OCI-LY7 (cell line): ENCODE measurements at regions not wholly inside any gene's neighbourhood (a gene's known extent, or its start where the extent isn't known, plus 50 kb on each side); places are given as distances from the start of the nearest gene placed in this dataset.

Source experiments
- BruUV-seq: library from RNA; stranded (reverse); fragments of 400-500 nt; replicated peaks from 2 replicates; lab custom pipeline; 2021; lab: Mats Ljungman, UMichigan
- CTCF ChIA-PET: fragments of 300-600 bp; sonication (Branson Sonifier 250); formaldehyde crosslinking; loops from one replicate; lab custom pipeline; 2022; ENCODE audit warnings: antibody characterized with exemption; ENCODE audit not compliant: unreplicated experiment; lab: Charles Lee
- POLR2A ChIA-PET: fragments of 300-600 bp; sonication (Branson Sonifier 250); formaldehyde crosslinking; loops from one replicate; lab custom pipeline; 2022; ENCODE audit warnings: antibody characterized with exemption; lab: Charles Lee
- DNase-seq: peaks from one replicate; pipeline ENCODE4 v3.0.0-alpha.2; 2015; ENCODE audit warnings: low spot score
- H2AFZ ChIP-seq: fragments of 200-600 bp; sonication (generic), shearing (Covaris generic); 2 replicates; pipeline ENCODE4 v1.6.1; 2014; ENCODE audit warnings: mild to moderate bottlenecking, antibody characterized with exemption, low read length, moderate library complexity
- H3K27ac ChIP-seq: fragments of 200-600 bp; sonication (generic); 2 replicates; pipeline ENCODE4 v1.5.1; 2014; ENCODE audit warnings: mixed run types, low read depth, mild to moderate bottlenecking, moderate library complexity, low read length, inconsistent platforms; ENCODE audit not compliant: poor library complexity, severe bottlenecking
- H3K36me3 ChIP-seq: fragments of 200-600 bp; sonication (generic); 2 replicates; pipeline ENCODE4 v1.6.1; 2014; ENCODE audit warnings: mild to moderate bottlenecking, antibody characterized with exemption, low read length, moderate library complexity, mixed read lengths; ENCODE audit not compliant: insufficient read depth
- H3K4me1 ChIP-seq: fragments of 200-600 bp; sonication (generic); 2 replicates; pipeline ENCODE4 v1.5.1; 2014; ENCODE audit warnings: mild to moderate bottlenecking, low read length; ENCODE audit not compliant: insufficient read depth, poor library complexity, severe bottlenecking
- H3K4me2 ChIP-seq: fragments of 200-600 bp; sonication (generic); 2 replicates; pipeline ENCODE4 v1.6.1; 2014; ENCODE audit warnings: mild to moderate bottlenecking, low read length
- H3K4me3 ChIP-seq: fragments of 200-600 bp; sonication (generic); 2 replicates; pipeline ENCODE4 v1.5.1; 2014; ENCODE audit warnings: mild to moderate bottlenecking, low read depth, low read length; ENCODE audit not compliant: poor library complexity, severe bottlenecking
- H3K79me2 ChIP-seq: fragments of 200-600 bp; sonication (generic); 2 replicates; pipeline ENCODE4 v1.6.1; 2016; ENCODE audit warnings: low read depth, mild to moderate bottlenecking, low read length, moderate library complexity, mixed read lengths; ENCODE audit not compliant: insufficient read depth
- H3K9me2 ChIP-seq: fragments of 200-600 bp; sonication (generic); 2 replicates; pipeline ENCODE4 v1.6.1; 2016; ENCODE audit warnings: mild to moderate bottlenecking, low read length, mixed read lengths; ENCODE audit not compliant: insufficient read depth
- H3K9me3 ChIP-seq: fragments of 200-600 bp; sonication (generic); 2 replicates; pipeline ENCODE4 v1.6.1; 2014; ENCODE audit warnings: mild to moderate bottlenecking, mixed run types, low read length, mixed read lengths
- H4K20me1 ChIP-seq: fragments of 200-600 bp; sonication (generic); 2 replicates; pipeline ENCODE4 v1.6.1; 2014; ENCODE audit warnings: mild to moderate bottlenecking, antibody characterized with exemption, low read length, moderate library complexity, mixed read lengths; ENCODE audit not compliant: insufficient read depth
- CTCF ChIP-seq: fragments of 200-600 bp; sonication (generic); conservative IDR thresholded peaks from 2 replicates; pipeline ENCODE4 v1.5.1; 2014; ENCODE audit warnings: mild to moderate bottlenecking, antibody characterized with exemption, low read length, moderate library complexity, mixed read lengths
- EZH2phosphoT487 ChIP-seq: fragments of 200-600 bp; sonication (generic); IDR thresholded peaks from 2 replicates; pipeline ENCODE4 v1.6.1; 2018; ENCODE audit warnings: low read depth, borderline replicate concordance, mild to moderate bottlenecking, mixed run types, antibody characterized with exemption, low read length, moderate library complexity, mixed read lengths
- intact Hi-C: fragments of 100-400 bp; cut with micrococcal nuclease; formaldehyde crosslinking; loops from one replicate; pipeline ENCODE4 v1.10.0; 2022; ENCODE audit not compliant: unreplicated experiment

- TF ChIP-seq CTCF: no peak
- TF ChIP-seq EZH2phosphoT487: no peak
- H3K4me1 ChIP-seq: no peaks in the 10 kb centered on the region
- DNase-seq: no peak
- ChIA-PET CTCF (no interaction called here), POLR2A (interaction anchor here (1.0 to 1.8 kb wide), 2 partner anchors 31 to 289 kb away, joined by 3 read pairs; no protein-coding TSS in a partner anchor)
- H3K9me2 ChIP-seq: no peaks in the 10 kb centered on the region
- no peak overlapping the region for H3K27ac ChIP-seq
- H3K4me3 ChIP-seq: no peak overlapping the region
- no peaks in the 10 kb centered on the region for H3K9me3 ChIP-seq
- no peak overlapping the region for H3K4me2 ChIP-seq
- intact Hi-C loops: no loop called here
- no TSS peak for BruUV-seq
- no peak overlapping the region for H2AFZ ChIP-seq
- no peaks in the 10 kb centered on the region for H3K79me2 ChIP-seq
- no peaks in the 10 kb centered on the region for H4K20me1 ChIP-seq
- H3K36me3 ChIP-seq: no peaks in the 10 kb centered on the region
Measured at GRCh38 chr14:97625477-97625876, 828.3 kb downstream of the VRK1 start.

- H3K79me2 ChIP-seq: no peaks in the 10 kb centered on the region
- intact Hi-C loops: no loop called here
- ChIA-PET POLR2A (interaction anchor here (1.8 kb wide), 1 partner anchor 31 kb away, joined by 3 read pairs; no protein-coding TSS in a partner anchor), CTCF (no interaction called here)
- H3K9me3 ChIP-seq: no peaks in the 10 kb centered on the region
- no peaks in the 10 kb centered on the region for H3K9me2 ChIP-seq
- H3K4me1 ChIP-seq: no peaks in the 10 kb centered on the region
- no peak overlapping the region for H3K27ac ChIP-seq
- no peaks in the 10 kb centered on the region for H4K20me1 ChIP-seq
- no TSS peak for BruUV-seq
- H2AFZ ChIP-seq: no peak overlapping the region
- no peak overlapping the region for H3K4me3 ChIP-seq
- no peak for TF ChIP-seq EZH2phosphoT487
- DNase-seq: no peak
- no peaks in the 10 kb centered on the region for H3K36me3 ChIP-seq
- no peak overlapping the region for H3K4me2 ChIP-seq
Measured at GRCh38 chr14:97626088-97626487, 828.9 kb downstream of the VRK1 start.

- no peak for DNase-seq
- no peaks in the 10 kb centered on the region for H3K79me2 ChIP-seq
- no peaks in the 10 kb centered on the region for H4K20me1 ChIP-seq
- H3K4me2 ChIP-seq: no peak overlapping the region
- H3K9me2 ChIP-seq: no peaks in the 10 kb centered on the region
- H3K9me3 ChIP-seq: no peaks in the 10 kb centered on the region
- ChIA-PET POLR2A (no interaction called here), CTCF (no interaction called here)
- BruUV-seq: no TSS peak
- TF ChIP-seq EZH2phosphoT487 (no peak), CTCF (no peak)
- no peak overlapping the region for H3K27ac ChIP-seq
- no peak overlapping the region for H3K4me3 ChIP-seq
- intact Hi-C loops: no loop called here
- H3K4me1 ChIP-seq: no peaks in the 10 kb centered on the region
- no peaks in the 10 kb centered on the region for H3K36me3 ChIP-seq
- H2AFZ ChIP-seq: no peak overlapping the region
Measured at GRCh38 chr14:97630249-97630648, 833.1 kb downstream of the VRK1 start.
